NOMO-1 treated with dmso at 0.1 percent for 144 hours (cell line): ENCODE measurements at regions not wholly inside any gene's neighbourhood (a gene's known extent, or its start where the extent isn't known, plus 50 kb on each side); places are given as distances from the start of the nearest gene placed in this dataset.
A peak's percentile ranks its signal among the peaks of the same experiment; 100 is the strongest.

ENCODE experiments used
- DNase-seq: peaks from one replicate; lab custom pipeline; 2025; ENCODE audit not compliant: unreplicated experiment; lab: John Stamatoyannopoulos, UW

DNA sequence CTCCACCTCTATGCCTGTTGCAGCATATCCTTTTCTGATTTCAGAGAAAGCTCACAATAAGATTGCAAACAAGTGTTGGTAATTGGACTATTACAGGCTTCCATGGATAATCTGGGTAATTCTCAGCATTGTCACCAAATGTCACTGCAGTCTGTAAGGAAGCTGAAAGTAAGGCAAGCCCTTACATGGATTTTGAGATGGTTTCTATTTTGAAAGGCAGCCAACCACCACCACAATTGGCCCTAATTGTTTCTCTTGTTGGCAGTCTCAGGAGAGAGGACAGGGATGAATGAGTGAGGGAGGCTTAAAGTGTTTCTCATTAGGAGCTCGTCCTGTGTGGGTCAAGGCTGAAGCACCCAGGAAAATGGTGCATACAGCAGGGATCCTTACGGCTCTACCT is 879.9 kb downstream of the TUSC7 start:
- DNase-seq, result no peak

GRCh38 chr3:117595615-117596014 is 886.0 kb downstream of the TUSC7 start:
- DNase-seq, result no peak

- no peak for DNase-seq
These were observed 886.9 kb downstream of the TUSC7 start for GRCh38 chr3:117596503-117596902.

GRCh38 chr3:117597865-117598264 is 888.3 kb downstream of the TUSC7 start:
- DNase-seq, result no peak

GRCh38 chr3:117600112-117600511 is 890.5 kb downstream of the TUSC7 start:
- no peak for DNase-seq

DNA sequence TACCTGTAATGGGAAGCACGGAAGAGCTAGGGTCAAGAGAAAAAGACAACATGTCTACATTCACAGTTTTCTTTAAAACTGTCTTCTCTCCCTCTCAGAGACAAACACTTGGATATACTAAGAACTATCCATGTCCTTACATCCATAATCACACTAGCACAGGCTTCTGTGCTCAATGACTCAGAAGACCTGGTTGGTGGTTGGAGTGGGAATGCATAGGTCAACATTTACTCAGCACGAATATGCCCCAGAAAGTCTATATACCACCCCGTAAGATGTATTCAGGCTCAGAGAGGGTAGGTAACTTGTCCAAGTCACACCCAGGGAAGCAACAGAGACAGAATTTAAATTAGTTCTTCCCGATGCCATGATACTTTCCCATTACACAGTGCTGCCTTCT is 891.1 kb downstream of the TUSC7 start:
- DNase-seq, result no peak

- DNase-seq, result no peak
These were observed 892.6 kb downstream of the TUSC7 start for GRCh38 chr3:117602058-117602644.

GRCh38 chr3:117603097-117603496 is 893.5 kb downstream of the TUSC7 start:
- peak; percentile 56 for DNase-seq

- no peak for DNase-seq
These were observed 897.3 kb downstream of the TUSC7 start for GRCh38 chr3:117606866-117607265.

- DNase-seq, result no peak
These were observed 899.8 kb downstream of the TUSC7 start for GRCh38 chr3:117609330-117609729.

DNA sequence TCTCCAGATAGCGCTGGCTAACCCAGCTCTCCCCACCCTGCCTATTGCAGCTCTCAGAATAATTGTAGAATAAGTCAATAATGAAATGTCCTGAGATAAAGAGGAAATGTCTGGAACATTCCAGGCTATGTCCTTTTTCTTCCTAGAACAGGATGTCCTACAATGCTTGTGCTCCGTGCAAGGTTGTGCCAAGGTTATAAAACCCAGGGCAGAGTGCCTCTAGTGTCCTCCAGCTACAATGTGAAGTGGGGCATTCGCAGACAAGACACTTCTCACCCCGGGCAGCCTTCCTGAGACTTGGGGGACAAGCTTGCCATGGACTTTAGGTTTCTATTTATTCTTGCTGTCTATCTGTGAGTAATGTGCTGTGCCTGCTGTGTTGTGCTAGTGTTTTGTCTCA is 900.6 kb downstream of the TUSC7 start:
- DNase-seq, result no peak

GRCh38 chr3:117611211-117611610 is 901.6 kb downstream of the TUSC7 start:
- no peak for DNase-seq

DNA sequence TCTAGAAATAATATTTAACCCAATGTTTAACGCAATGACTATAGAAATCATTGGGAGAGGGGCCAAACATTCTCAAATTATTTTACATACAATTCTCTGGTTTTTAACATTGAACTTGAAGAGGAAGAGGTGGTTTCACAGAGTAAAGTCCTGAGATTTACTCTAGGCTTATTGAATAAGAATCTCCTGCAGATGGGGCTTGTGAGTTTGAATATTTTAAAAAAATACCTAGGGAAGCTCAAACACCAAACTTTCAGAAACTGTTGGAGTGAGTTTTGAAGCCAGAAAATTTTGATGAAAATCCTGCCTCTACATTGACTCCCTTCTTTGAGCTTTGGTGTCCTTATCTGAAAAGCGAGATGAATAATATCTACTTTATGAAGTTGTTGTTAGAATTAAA is 906.6 kb downstream of the TUSC7 start:
- no peak for DNase-seq

GRCh38 chr3:117617906-117618305 is 908.3 kb downstream of the TUSC7 start:
- DNase-seq, result no peak

- no peak for DNase-seq
These were observed 908.9 kb downstream of the TUSC7 start for GRCh38 chr3:117618462-117618861.

- no peak for DNase-seq
These were observed 910.2 kb downstream of the TUSC7 start for GRCh38 chr3:117619805-117620204.

- no peak for DNase-seq
These were observed 912.7 kb downstream of the TUSC7 start for GRCh38 chr3:117622171-117622841.

DNA sequence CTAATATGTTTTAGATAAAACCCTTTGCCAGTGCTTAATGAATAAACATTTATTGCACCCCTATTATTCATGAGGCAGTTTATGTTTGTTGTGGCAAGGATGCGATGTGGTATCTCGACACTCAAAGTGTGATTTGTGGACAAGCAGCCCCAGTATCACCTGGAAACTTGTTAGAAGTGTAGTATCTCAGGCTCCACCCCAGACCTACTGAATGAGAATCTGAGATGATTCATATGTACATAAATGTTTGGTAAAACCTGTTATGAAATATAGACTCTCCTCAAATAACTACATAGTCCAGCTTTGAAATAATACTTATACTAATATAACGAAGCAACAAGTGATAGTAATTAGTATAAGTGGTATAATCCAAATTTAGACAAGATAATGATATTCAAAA is 914.8 kb downstream of the TUSC7 start:
- DNase-seq, result no peak

- DNase-seq, result no peak
These were observed 915.6 kb downstream of the TUSC7 start for GRCh38 chr3:117625174-117625573.

GRCh38 chr3:117626577-117626976 is 917.0 kb downstream of the TUSC7 start:
- no peak for DNase-seq

DNA sequence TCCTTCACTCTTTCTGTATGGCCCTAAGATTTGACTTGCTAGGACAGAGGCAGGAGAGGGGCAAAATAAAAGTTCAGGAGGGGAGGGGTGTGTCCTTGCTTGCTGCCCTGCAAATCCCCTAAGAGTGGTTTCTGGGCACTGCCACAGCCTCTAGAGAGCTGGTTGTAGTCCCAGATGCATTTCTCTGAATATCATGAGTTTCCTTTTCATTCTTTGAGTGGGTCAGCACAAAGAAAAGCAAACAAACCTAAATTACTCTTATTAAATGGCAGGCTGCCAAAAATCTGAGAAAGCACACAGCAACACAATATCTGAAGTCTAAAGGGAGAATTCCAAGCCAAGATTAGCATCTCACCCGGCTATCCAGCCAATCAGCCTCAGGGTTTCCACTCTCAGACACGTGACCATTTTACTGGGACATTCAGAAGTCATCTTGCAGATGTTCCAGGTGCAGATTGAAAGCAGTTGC is 919.3 kb downstream of the TUSC7 start:
- DNase-seq, result no peak

DNA sequence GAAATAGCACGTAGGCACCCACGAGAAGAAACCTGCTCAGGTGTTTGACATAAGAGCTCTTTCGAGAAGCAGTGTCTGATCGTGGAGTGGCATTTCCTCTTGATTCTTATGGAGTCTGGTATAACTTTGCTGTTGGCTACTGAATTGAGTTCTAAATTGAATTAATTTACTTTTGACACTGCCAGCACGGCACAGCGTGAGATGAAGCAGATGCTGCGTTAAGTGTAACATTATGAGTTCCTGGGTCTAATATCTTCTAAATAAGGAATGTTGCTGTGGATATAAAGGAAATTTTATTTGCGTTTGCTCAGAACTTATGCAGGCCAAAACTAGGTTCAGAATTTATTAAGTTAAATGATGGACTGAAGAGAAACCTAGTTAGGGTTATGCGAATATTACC is 919.9 kb downstream of the TUSC7 start:
- no peak for DNase-seq

DNA sequence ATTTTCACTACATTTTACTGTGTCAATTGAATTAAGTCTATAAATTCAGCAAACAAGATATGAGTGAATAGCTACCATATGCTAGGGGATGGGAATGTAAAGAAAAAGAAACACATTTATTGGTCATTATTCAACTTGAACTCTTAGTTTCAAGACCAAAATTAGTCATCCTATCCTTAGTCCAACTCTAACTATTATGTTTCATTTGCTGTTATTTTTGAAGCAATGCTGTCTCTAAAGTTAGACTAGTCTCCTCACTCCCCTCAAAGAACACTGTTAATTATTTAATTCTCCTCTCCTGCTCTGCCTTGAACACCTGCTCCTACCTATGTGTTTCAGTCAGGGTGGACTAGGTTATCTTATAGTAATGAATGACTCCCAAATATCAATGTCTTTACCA is 920.9 kb downstream of the TUSC7 start:
- no peak for DNase-seq
